Activated CD4-positive, alpha-beta T cell treated with anti-CD3 and anti-CD28 coated beads, Interleukin-2, amount 10 ng/mL, durations not matched to agents 7 days and 5 days (primary cell): ENCODE measurements at regions not wholly inside any gene's neighbourhood (a gene's known extent, or its start where the extent isn't known, plus 50 kb on each side); places are given as distances from the start of the nearest gene placed in this dataset.

ENCODE experiments used
- CTCF ChIA-PET: fragments of 350-600 bp; sonication (Branson Sonifier 250); formaldehyde crosslinking; loops from one replicate; lab custom pipeline; 2021; ENCODE audit warnings: antibody characterized with exemption; lab: Charles Lee
- POLR2A ChIA-PET: fragments of 350-600 bp; sonication (Branson Sonifier 250); formaldehyde crosslinking; loops from one replicate; lab custom pipeline; 2021; ENCODE audit warnings: antibody characterized with exemption; lab: Charles Lee
- DNase-seq: peaks from one replicate; pipeline ENCODE4 v3.0.0-alpha.2; 2020
- H3K27ac Mint-ChIP-seq: one replicate; pipeline ENCODE4 v1.8.0; 2021; ENCODE audit warnings: mild to moderate bottlenecking, moderate library complexity, mixed read lengths
- H3K27me3 Mint-ChIP-seq: one replicate; pipeline ENCODE4 v1.8.0; 2021; ENCODE audit warnings: mixed read lengths
- H3K36me3 Mint-ChIP-seq: one replicate; pipeline ENCODE4 v1.8.0; 2021; ENCODE audit warnings: low read depth, mixed read lengths
- H3K4me1 Mint-ChIP-seq: one replicate; pipeline ENCODE4 v1.8.0; 2021; ENCODE audit warnings: mixed read lengths
- H3K4me3 Mint-ChIP-seq: one replicate; pipeline ENCODE4 v1.8.0; 2021; ENCODE audit warnings: mild to moderate bottlenecking, moderate library complexity, mixed read lengths
- H3K9me3 Mint-ChIP-seq: one replicate; pipeline ENCODE4 v1.8.0; 2021; ENCODE audit warnings: mixed read lengths

DNA sequence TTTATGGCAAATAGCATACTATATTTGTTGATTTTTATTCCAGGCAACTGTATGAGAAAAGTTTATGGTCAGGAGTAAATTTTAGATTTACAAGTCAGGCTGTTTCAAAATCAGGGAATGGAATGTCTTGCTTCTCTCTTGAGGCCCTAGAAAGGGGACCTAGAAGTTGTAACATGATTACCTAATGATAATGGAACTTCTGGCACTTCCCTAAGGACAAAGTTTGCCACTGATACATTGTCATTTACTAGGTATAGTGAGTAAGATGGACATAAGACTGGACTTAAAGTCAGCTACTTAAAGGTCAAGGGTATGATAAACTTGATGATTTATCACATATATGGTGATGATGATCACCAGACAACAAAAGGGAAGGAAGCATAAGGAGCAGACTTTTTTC, 103.3 kb upstream of the VRK2 start:
- Mint-ChIP-seq H3K4me1 (no peaks in the 10 kb centered on the region), H3K27ac (no peak overlapping the region), H3K4me3 (no peak overlapping the region), H3K27me3 (no peaks in the 10 kb centered on the region), H3K9me3 (peaks cover 2% of the 10 kb centered on the region), H3K36me3 (no peaks in the 10 kb centered on the region)
- ChIA-PET CTCF (no interaction called here), POLR2A (no interaction called here)
- no peak for DNase-seq

DNA sequence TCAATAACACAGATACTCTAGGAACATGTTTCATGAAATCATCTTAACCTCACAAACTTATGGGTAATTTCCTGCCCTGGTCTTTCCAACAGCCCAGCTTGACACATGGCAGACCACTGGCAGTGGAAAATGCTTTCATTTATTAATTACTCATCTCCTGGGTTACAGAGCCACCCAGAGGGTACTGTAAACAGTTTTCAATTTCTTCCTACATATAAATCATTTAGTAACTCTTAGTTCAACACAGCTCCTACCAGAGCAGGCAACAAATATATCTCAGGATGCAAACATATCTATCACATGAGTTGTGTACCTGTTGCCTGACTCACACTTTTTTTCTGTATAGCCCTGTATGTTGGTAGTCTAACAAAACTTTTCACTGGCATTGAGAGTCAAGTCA, 99.2 kb upstream of the VRK2 start:
- Mint-ChIP-seq H3K27ac (no peak overlapping the region), H3K27me3 (peaks cover 3% of the 10 kb centered on the region), H3K4me3 (no peak overlapping the region), H3K36me3 (no peaks in the 10 kb centered on the region), H3K9me3 (no peaks in the 10 kb centered on the region), H3K4me1 (no peaks in the 10 kb centered on the region)
- CTCF ChIA-PET: interaction anchor here (0.6 kb wide), 1 partner anchor 76 kb away, joined by 4 read pairs; no protein-coding TSS in a partner anchor
- POLR2A ChIA-PET: no interaction called here
- DNase-seq: no peak

DNA sequence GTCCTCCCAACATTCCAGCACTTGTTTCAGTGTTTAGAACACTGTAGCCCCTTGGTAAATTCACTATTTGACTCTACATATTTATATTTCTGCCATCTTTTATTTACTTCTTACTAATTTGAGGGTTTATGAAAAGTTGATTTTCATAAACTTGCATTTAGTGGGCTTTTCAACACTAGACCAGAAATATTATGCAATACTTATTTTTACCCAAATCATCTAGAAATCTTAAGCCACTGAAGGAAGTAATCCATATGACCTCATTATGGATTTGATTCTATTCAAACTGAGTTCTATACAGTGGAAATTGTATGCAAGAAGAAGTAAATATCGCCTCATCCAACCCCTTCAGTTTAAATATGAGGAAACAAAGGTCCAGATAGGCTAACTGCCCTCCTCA, 92.6 kb upstream of the VRK2 start:
- Mint-ChIP-seq H3K27ac (no peak overlapping the region), H3K27me3 (peaks cover 1% of the 10 kb centered on the region), H3K36me3 (no peaks in the 10 kb centered on the region), H3K4me3 (no peak overlapping the region), H3K4me1 (no peaks in the 10 kb centered on the region), H3K9me3 (no peaks in the 10 kb centered on the region)
- DNase-seq: no peak
- CTCF ChIA-PET: no interaction called here
- POLR2A ChIA-PET: no interaction called here

DNA sequence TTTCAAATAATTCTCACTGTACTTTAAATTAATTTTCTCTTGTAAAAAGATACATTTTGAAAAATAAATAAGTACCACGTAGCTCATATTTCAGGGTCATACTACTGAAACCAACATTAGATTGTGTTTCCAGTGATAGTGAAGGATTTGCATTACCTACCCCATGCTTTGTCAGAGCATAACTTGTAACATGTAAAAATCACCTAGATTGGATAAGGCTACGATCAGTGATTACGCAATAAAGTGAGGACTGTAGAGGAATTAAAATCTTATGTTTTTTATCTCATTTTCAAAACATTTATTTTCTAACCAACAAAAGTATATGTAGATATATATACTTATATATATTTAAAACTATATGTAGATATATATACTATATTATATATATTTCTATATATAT, 89.4 kb upstream of the VRK2 start:
- DNase-seq: no peak
- H3K9me3 Mint-ChIP-seq: no peaks in the 10 kb centered on the region
- POLR2A ChIA-PET: no interaction called here
- no peak overlapping the region for H3K4me3 Mint-ChIP-seq
- no peak overlapping the region for H3K27ac Mint-ChIP-seq
- peaks cover 1% of the 10 kb centered on the region for H3K27me3 Mint-ChIP-seq
- no peaks in the 10 kb centered on the region for H3K36me3 Mint-ChIP-seq
- CTCF ChIA-PET: no interaction called here
- H3K4me1 Mint-ChIP-seq: no peaks in the 10 kb centered on the region

DNA sequence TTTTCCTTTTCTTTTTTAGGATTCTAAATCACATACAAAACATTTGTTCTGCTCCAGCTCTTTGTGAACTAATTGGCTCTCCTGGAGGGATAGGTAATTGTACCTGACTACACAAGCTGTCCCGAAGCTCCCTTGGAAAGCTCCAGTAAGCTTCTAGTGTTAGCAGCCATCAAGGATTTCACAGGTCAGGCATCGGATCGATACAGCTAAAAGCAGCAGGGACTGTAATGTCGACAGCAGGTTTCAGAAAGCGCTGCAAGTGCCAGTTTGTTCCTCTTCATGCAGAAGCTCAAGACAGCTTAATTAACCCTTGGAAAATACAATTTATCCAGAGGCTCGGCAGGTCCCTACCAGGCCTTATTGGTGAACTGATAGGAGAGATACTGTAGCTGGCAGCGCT, 87.2 kb upstream of the VRK2 start:
- H3K4me1 Mint-ChIP-seq: no peaks in the 10 kb centered on the region
- H3K27ac Mint-ChIP-seq: no peak overlapping the region
- H3K9me3 Mint-ChIP-seq: no peaks in the 10 kb centered on the region
- ChIA-PET POLR2A (no interaction called here), CTCF (no interaction called here)
- no peaks in the 10 kb centered on the region for H3K36me3 Mint-ChIP-seq
- H3K27me3 Mint-ChIP-seq: no peaks in the 10 kb centered on the region
- no peak for DNase-seq
- H3K4me3 Mint-ChIP-seq: no peak overlapping the region

DNA sequence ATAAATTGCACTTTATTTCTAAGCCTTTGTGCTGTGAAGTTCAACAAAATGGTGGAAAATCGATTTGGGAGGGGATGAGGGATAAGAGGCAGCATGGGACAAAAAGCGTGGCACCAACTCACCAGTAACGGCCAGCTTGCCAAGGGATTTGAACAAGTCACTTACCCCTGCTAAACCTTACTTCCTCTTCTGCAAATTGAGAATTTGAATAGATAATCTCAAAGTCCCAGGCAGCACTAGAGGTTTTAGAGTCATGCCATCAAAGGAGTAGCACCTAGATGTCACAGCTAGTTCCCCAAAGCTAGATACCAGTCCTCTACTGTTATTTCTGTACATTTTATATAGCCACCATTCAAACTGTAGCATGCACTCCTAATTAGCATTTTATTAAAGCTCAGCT, 83.7 kb upstream of the VRK2 start:
- Mint-ChIP-seq H3K27ac (no peak overlapping the region), H3K9me3 (no peaks in the 10 kb centered on the region), H3K4me1 (no peaks in the 10 kb centered on the region), H3K27me3 (peaks cover 1% of the 10 kb centered on the region), H3K4me3 (no peak overlapping the region), H3K36me3 (no peaks in the 10 kb centered on the region)
- no peak for DNase-seq
- CTCF ChIA-PET: no interaction called here
- POLR2A ChIA-PET: no interaction called here

DNA sequence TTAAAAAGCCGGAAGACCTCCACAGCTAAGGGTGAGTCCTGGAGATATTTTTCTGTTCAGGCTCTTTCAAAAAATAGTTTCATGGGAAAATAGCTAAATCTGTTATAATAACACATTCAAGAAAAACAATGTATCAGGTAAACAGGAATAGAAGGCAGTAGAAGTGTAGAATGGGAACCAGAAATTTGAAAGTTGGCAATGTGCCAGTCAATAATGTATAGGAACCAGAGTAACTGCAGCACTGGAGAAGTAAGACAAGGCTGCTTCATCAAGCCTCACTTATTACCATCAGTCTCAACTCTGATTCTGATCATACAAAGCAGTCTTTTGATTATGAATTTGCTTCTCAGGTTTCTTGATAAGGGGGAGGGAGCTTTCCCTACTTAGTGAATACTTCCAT, 81.4 kb upstream of the VRK2 start:
- Mint-ChIP-seq H3K27me3 (peaks cover 1% of the 10 kb centered on the region), H3K27ac (no peak overlapping the region), H3K4me3 (no peak overlapping the region), H3K4me1 (no peaks in the 10 kb centered on the region), H3K36me3 (no peaks in the 10 kb centered on the region), H3K9me3 (no peaks in the 10 kb centered on the region)
- ChIA-PET POLR2A (no interaction called here), CTCF (no interaction called here)
- DNase-seq: no peak

DNA sequence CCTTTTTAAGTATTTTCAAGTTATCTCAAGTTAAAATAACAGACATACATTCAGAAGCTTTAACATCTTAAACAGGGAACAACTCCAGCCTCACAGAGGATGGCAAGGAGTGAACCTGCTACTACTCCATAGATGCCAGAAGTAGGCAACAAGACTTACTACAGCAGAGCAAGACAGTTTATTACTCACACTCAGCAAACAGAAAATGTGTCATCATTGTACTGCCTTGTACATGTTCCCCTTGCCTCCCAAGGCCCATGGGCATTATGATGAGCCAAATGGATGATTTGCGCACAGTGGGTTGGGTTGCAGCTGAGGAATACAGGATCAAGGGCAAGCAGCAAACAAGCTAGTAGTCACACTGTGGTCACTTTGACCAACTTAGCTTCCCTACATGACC, 80.6 kb upstream of the VRK2 start:
- CTCF ChIA-PET: no interaction called here
- no peaks in the 10 kb centered on the region for H3K9me3 Mint-ChIP-seq
- peaks cover 4% of the 10 kb centered on the region for H3K27me3 Mint-ChIP-seq
- H3K27ac Mint-ChIP-seq: no peak overlapping the region
- DNase-seq: no peak
- H3K36me3 Mint-ChIP-seq: no peaks in the 10 kb centered on the region
- POLR2A ChIA-PET: no interaction called here
- no peaks in the 10 kb centered on the region for H3K4me1 Mint-ChIP-seq
- no peak overlapping the region for H3K4me3 Mint-ChIP-seq

DNA sequence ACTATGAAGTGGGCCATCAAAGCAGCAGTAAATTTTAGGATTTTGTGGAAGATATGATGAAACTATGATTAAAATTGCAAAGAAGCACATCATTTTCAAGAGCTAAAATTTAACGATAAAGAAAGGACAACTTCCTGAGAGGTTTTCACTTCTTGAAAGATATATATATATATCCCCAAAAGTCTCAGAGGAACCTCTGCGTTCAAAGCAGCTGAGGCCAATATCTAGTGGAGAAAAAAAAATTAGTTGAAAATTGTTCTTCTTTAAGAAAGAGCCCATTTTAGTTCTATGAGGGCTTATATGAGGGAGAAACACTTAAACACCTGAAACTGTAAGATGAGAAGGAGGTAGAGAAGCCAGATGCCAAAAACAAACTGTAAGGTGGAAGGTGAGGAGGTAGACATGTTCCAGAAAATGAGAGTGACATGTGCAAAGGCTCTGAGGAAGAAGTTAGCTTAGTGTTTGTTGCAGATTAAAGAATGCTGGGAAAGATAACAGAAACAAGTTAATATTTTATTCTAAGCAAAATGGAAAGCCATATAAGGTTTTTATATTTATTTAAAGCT, 72.9 kb upstream of the VRK2 start:
- H3K36me3 Mint-ChIP-seq: no peaks in the 10 kb centered on the region
- H3K27ac Mint-ChIP-seq: no peak overlapping the region
- peaks cover 2% of the 10 kb centered on the region for H3K27me3 Mint-ChIP-seq
- no peaks in the 10 kb centered on the region for H3K4me1 Mint-ChIP-seq
- POLR2A ChIA-PET: no interaction called here
- CTCF ChIA-PET: no interaction called here
- H3K4me3 Mint-ChIP-seq: no peak overlapping the region
- H3K9me3 Mint-ChIP-seq: no peaks in the 10 kb centered on the region
- DNase-seq: no peak

DNA sequence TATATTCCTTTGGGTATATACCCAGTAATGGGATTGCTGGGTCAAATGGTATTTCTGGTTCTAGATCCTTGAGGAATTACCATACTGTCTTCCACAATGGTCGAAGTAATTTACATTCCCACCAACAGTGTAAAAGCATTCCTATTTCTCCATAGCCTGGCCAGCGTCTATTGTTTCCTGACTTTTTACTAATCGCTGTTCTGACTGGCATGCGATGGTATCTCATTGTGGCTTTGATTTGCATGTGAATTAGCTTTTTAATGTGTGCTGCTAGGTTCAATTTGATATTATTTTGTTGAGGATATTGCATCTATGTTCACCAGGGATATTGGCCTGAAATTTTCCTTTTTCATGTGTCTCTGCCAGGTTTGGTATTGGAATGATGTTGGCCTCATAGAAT, 67.4 kb upstream of the VRK2 start:
- no peak overlapping the region for H3K27ac Mint-ChIP-seq
- H3K9me3 Mint-ChIP-seq: peaks cover 4% of the 10 kb centered on the region
- no peaks in the 10 kb centered on the region for H3K4me1 Mint-ChIP-seq
- DNase-seq: no peak
- H3K27me3 Mint-ChIP-seq: peaks cover 6% of the 10 kb centered on the region
- ChIA-PET CTCF (no interaction called here), POLR2A (no interaction called here)
- H3K4me3 Mint-ChIP-seq: no peak overlapping the region
- H3K36me3 Mint-ChIP-seq: no peaks in the 10 kb centered on the region

DNA sequence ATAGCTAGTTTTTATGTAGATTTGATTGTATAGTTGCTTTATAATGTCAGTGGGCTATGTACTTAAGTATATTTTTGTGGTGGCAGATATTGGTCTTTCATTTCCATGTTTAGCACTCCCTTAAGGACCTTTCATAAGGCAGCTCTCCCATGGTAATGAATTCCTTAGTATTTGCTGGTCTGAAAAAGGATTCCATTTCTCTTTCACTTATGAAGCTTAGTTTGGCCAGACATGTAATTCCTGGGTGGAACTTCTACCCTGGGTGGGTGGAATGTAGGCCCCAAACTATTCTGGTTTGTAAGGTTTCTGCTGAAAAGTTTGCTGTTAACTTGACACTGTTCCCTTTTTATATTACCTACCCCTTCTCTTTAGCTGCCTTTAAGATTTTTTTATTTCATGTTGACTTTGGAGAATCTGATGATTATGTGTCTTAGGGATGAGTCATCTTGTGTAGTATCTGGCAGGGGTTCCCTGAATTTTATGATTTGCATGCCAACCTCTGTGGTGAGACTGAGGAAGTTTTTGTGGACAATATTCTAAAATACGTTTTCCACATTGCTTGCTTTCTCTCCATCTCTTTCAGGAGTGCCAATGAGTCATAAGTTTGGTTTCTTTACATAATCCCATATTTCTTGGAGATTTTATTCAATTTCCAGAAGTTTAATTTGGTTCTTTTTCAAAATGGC, 65.4 kb upstream of the VRK2 start:
- Mint-ChIP-seq H3K4me3 (no peak overlapping the region), H3K4me1 (no peaks in the 10 kb centered on the region), H3K27me3 (peaks cover 6% of the 10 kb centered on the region), H3K9me3 (peaks cover 4% of the 10 kb centered on the region), H3K27ac (no peak overlapping the region), H3K36me3 (no peaks in the 10 kb centered on the region)
- CTCF ChIA-PET: no interaction called here
- POLR2A ChIA-PET: no interaction called here
- DNase-seq: no peak

DNA sequence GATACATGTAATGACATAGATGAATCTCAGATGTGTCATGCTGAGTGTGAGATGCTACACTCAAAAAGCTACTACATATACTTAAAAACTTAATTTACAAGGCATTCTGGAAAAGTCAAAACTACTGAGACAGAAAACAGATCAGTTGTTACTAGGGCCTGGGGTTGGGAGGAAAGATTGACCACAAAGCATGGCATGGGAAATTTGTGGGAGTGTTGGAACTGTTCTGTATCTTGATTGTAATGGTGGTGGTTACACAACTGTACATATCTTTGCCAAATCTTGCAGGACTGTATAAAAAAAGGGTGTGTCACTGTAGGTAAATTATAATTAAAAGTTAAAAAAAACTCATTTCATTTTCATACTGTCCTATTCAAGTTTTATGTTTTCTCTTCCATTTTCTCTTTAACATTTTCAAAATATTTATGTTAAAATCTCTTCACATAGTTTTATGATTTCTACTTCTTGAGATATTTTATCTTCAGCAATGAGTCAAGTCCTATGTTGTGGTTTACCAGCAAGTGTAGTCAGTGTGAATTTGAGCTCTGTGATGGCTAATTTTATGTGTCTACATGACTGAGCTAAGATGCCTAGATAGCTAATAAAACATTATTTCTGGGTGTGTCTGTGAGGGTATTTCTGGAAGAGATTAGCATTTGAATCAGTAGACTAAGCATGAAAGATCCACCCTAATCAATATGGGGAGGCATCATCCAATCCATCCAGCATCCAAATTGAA, 58.6 kb upstream of the VRK2 start:
- Mint-ChIP-seq H3K4me3 (no peak overlapping the region), H3K4me1 (no peaks in the 10 kb centered on the region), H3K36me3 (no peaks in the 10 kb centered on the region), H3K27ac (no peak overlapping the region), H3K9me3 (peaks cover under 1% of the 10 kb centered on the region), H3K27me3 (no peaks in the 10 kb centered on the region)
- DNase-seq: no peak
- CTCF ChIA-PET: no interaction called here
- POLR2A ChIA-PET: no interaction called here

DNA sequence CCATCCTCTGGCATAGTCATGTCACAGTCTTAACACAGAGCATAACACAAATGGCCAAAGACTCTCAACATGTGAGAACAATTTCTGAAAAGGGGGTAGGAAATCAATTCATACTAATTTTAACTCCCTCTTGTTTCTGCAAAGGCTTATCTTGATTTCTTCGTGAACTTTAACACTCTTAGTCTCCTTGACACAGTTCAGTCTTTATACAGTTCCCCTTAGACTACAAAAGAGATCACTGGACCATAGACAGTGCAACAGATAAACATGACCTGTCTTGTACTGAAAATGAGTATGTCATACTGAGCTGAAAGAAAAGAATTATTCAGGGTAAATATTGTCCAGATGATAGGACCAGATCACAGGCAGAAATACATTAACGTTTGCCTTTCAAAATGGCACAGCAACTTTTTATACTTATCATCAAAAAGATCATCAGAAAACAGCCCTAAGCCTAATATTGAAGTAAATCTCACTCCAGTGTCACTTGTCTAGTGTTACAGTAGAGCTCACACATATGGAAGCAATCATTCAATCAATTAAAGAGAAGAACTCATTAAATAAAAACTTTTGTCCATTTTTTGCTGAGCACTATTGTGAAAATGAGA, 56.4 kb upstream of the VRK2 start:
- ChIA-PET CTCF (no interaction called here), POLR2A (no interaction called here)
- H3K9me3 Mint-ChIP-seq: no peaks in the 10 kb centered on the region
- no peak overlapping the region for H3K4me3 Mint-ChIP-seq
- H3K4me1 Mint-ChIP-seq: no peaks in the 10 kb centered on the region
- no peaks in the 10 kb centered on the region for H3K36me3 Mint-ChIP-seq
- H3K27ac Mint-ChIP-seq: no peak overlapping the region
- H3K27me3 Mint-ChIP-seq: no peaks in the 10 kb centered on the region
- DNase-seq: no peak
